OCI-LY3 (cell line): ENCODE measurements at regions not wholly inside any gene's neighbourhood (a gene's known extent, or its start where the extent isn't known, plus 50 kb on each side); places are given as distances from the start of the nearest gene placed in this dataset.

Experiments
- H2AFZ ChIP-seq: fragments of 200-600, 300-600 bp; shearing (Covaris generic); 2 replicates; pipeline ENCODE4 v1.6.0; 2014; ENCODE audit warnings: antibody characterized with exemption, low read depth, low read length
- H3K27ac ChIP-seq: fragments of 200-600, 300-600 bp; sonication (generic); 2 replicates; pipeline ENCODE4 v1.5.1; 2014; ENCODE audit warnings: mild to moderate bottlenecking, low read length, moderate library complexity, mixed read lengths
- H3K27me3 ChIP-seq: fragments of 200-600, 300-600 bp; sonication (generic); 2 replicates; pipeline ENCODE4 v1.6.1; 2014; ENCODE audit warnings: low read depth, low read length, mixed read lengths
- H3K36me3 ChIP-seq: fragments of 200-600, 300-600 bp; sonication (generic); replicated peaks from 2 replicates; pipeline ENCODE3; 2014; ENCODE audit warnings: low read depth, low read length, mixed read lengths
- H3K4me1 ChIP-seq: fragments of 300-600, 200-600 bp; sonication (generic); 2 replicates; pipeline ENCODE4 v1.6.1; 2014; ENCODE audit warnings: low read length, mixed read lengths
- H3K4me2 ChIP-seq: fragments of 200-600, 300-600 bp; sonication (generic); 2 replicates; pipeline ENCODE4 v1.6.1; 2014; ENCODE audit warnings: low read length, mixed read lengths
- H3K4me3 ChIP-seq: fragments of 300-600, 200-600 bp; sonication (generic); 2 replicates; pipeline ENCODE4 v1.5.1; 2014; ENCODE audit warnings: antibody characterized with exemption, mild to moderate bottlenecking, low read length, moderate library complexity
- H3K79me2 ChIP-seq: fragments of 300-600, 200-600 bp; shearing (Covaris generic); 2 replicates; pipeline ENCODE4 v1.6.1; 2014; ENCODE audit warnings: mild to moderate bottlenecking, low read length, mixed read lengths
- H3K9ac ChIP-seq: fragments of 300-600, 200-600 bp; shearing (Covaris generic); 2 replicates; pipeline ENCODE4 v1.6.0; 2014; ENCODE audit warnings: mild to moderate bottlenecking, low read length, moderate library complexity
- H3K9me3 ChIP-seq: fragments of 200-600, 300-600 bp; shearing (Covaris generic); 2 replicates; pipeline ENCODE4 v1.6.1; 2014; ENCODE audit warnings: low read length, mixed read lengths; ENCODE audit not compliant: insufficient read depth
- H4K20me1 ChIP-seq: fragments of 200-600, 300-600 bp; sonication (generic); 2 replicates; pipeline ENCODE4 v1.6.1; 2016; ENCODE audit warnings: low read length, mixed read lengths; ENCODE audit not compliant: insufficient read depth
- EZH2phosphoT487 ChIP-seq: fragments of 200-600 bp; shearing (Covaris generic); IDR thresholded peaks from 2 replicates; pipeline ENCODE4 v1.6.1; 2018; ENCODE audit warnings: antibody characterized with exemption, mixed run types, low read depth
- TF ChIP-seq, protein P1 (sequence below): fragments of 200-600, 300-600 bp; sonication (generic); IDR thresholded peaks from 2 replicates; pipeline ENCODE4 v1.5.1; 2014; ENCODE audit warnings: antibody characterized with exemption, low read length, low read depth

DNA sequence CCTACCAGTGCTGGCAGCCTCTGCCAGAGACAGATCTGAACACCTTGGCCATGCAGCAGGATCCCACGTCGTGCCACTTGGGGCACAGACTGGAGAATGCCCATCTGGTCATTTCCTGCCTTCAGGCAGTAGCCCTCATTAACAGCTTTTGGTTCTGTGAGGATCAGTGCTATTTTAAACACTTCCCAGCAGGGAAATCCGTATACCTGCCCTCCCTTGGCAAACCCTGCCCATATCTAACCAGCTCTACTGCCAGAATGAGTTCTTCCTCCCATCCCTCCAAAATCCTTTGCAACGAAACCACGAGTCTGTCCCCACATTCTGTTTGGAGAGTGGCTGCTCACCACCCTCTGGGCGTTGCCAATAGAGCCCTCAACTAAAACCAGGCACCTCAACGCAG lies 245.7 kb downstream of the ENGASE start:
- H3K27ac ChIP-seq, result no peak overlapping the region
- H3K36me3 ChIP-seq, result no peaks in the 10 kb centered on the region
- H3K4me1 ChIP-seq, result peaks cover 4% of the 10 kb centered on the region; the same call in 1 of the 2 replicates
- peaks cover 49% of the 10 kb centered on the region for H3K27me3 ChIP-seq
- no peak overlapping the region for H3K4me3 ChIP-seq
- no peaks in the 10 kb centered on the region for H3K79me2 ChIP-seq
- no peak overlapping the region for H3K4me2 ChIP-seq
- H2AFZ ChIP-seq, result no peak overlapping the region
- H3K9ac ChIP-seq, result no peak overlapping the region
- H4K20me1 ChIP-seq, result no peaks in the 10 kb centered on the region
- TF ChIP-seq, protein P1, sequence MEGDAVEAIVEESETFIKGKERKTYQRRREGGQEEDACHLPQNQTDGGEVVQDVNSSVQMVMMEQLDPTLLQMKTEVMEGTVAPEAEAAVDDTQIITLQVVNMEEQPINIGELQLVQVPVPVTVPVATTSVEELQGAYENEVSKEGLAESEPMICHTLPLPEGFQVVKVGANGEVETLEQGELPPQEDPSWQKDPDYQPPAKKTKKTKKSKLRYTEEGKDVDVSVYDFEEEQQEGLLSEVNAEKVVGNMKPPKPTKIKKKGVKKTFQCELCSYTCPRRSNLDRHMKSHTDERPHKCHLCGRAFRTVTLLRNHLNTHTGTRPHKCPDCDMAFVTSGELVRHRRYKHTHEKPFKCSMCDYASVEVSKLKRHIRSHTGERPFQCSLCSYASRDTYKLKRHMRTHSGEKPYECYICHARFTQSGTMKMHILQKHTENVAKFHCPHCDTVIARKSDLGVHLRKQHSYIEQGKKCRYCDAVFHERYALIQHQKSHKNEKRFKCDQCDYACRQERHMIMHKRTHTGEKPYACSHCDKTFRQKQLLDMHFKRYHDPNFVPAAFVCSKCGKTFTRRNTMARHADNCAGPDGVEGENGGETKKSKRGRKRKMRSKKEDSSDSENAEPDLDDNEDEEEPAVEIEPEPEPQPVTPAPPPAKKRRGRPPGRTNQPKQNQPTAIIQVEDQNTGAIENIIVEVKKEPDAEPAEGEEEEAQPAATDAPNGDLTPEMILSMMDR, result no peak
- TF ChIP-seq EZH2phosphoT487, result no peak
- no peaks in the 10 kb centered on the region for H3K9me3 ChIP-seq

DNA sequence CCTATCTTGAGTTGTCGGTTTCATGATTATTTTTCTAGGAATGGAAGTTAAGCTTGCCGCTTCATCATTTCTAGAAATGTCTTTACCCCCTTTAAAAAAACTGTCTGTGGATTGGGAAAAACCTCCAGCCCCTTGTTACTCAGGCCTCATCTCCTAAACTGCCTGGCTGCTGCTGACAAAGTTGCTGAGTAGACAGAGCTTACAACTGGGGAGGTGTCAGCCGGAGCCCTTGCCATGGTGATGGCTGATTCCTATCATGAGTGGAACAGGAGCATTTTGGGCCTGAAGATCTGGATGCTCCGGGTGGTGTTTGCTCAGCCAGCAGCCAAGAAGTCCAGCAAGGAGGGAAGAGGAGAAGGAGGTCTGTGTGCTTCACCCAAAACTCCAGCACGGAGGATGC lies 243.3 kb downstream of the ENGASE start:
- no peak overlapping the region for H3K4me3 ChIP-seq
- no peak for TF ChIP-seq EZH2phosphoT487
- TF ChIP-seq, protein P1, result no peak

DNA sequence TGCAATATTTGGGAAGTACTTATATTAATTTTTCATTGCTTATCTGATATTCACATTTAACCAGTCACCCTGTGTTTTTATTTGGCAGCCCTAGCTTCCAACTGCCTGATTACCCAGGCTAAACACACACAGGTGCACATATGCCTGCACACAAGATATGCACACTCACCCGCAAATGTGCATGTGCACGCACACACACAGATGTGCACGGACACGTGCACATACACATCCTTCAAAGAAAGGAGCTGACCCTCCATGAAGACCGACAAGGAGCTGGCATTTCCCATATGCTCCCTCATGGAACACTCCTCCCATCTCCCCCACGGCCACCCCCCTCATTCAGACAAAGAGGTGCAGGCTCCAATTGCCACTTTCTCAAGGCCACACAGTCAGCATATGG lies 242.2 kb downstream of the ENGASE start:
- no peaks in the 10 kb centered on the region for H3K9me3 ChIP-seq
- no peak for TF ChIP-seq EZH2phosphoT487
- TF ChIP-seq, protein P1, result no peak
- H3K27me3 ChIP-seq, result peaks cover 58% of the 10 kb centered on the region
- no peak overlapping the region for H3K4me3 ChIP-seq
- no peak overlapping the region for H2AFZ ChIP-seq
- no peak overlapping the region for H3K27ac ChIP-seq
- no peak overlapping the region for H3K9ac ChIP-seq
- no peaks in the 10 kb centered on the region for H4K20me1 ChIP-seq
- no peak overlapping the region for H3K4me2 ChIP-seq
- no peaks in the 10 kb centered on the region for H3K79me2 ChIP-seq
- peaks cover 4% of the 10 kb centered on the region; the same call in 1 of the 2 replicates for H3K4me1 ChIP-seq
- H3K36me3 ChIP-seq, result no peaks in the 10 kb centered on the region

More for the DNA sequence above, 243.3 kb downstream of the ENGASE start:
- H3K9ac ChIP-seq, result no peak overlapping the region
- H3K4me1 ChIP-seq, result peaks cover 4% of the 10 kb centered on the region; the same call in 1 of the 2 replicates
- no peaks in the 10 kb centered on the region for H3K9me3 ChIP-seq
- H3K79me2 ChIP-seq, result no peaks in the 10 kb centered on the region
- no peak overlapping the region for H3K27ac ChIP-seq
- H2AFZ ChIP-seq, result no peak overlapping the region
- peaks cover 57% of the 10 kb centered on the region for H3K27me3 ChIP-seq
- H3K36me3 ChIP-seq, result no peaks in the 10 kb centered on the region
- no peak overlapping the region for H3K4me2 ChIP-seq
- H4K20me1 ChIP-seq, result no peaks in the 10 kb centered on the region

DNA sequence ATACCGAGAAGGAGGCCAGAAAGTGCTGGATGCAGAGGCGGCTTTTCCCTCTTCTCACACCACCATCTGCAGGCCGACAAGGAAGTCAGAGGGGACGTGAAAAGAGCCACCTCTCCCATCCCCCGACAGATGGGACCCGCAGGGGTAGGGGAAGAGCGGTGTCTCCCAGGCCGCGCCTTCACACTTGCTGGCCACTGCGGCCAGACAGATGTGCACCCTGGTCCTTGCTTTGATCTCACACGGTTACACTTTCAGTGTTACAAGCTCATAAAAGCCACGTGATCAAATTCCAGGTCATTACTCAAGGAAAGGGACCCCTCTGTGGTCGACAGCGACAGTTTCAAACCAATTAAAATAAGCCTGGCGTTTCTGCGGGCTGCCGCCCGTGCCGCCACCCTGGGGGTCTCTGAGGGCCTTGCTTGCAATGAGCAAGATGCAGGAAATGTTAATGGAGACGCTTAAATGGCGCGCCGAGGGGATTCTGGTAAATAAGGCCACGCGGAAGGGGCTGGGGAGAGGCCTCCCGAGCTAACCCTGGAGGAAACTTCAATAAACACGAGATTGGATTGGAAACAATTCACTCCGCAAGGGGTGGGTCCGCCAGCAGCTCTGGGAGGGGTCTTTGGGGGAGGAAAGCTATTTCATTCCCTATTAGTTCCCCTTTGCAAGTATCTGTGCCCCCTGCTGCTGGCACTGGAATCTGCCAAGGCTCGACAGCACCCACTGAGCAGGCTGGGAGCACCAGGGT lies 240.9 kb downstream of the ENGASE start:
- Histone ChIP-seq H3K4me2 (no peak overlapping the region), H3K9ac (no peak overlapping the region), H3K36me3 (no peaks in the 10 kb centered on the region), H3K4me3 (no peak overlapping the region), H3K4me1 (peaks cover 4% of the 10 kb centered on the region; the same call in 1 of the 2 replicates), H3K9me3 (no peaks in the 10 kb centered on the region), H4K20me1 (no peaks in the 10 kb centered on the region), H3K79me2 (no peaks in the 10 kb centered on the region), H3K27me3 (peaks cover 53% of the 10 kb centered on the region), H3K27ac (no peak overlapping the region), H2AFZ (no peak overlapping the region)
- TF ChIP-seq EZH2phosphoT487, result no peak
- TF ChIP-seq, protein P1, result no peak
